B cell (primary cell): ENCODE measurements at regions not wholly inside any gene's neighbourhood (a gene's known extent, or its start where the extent isn't known, plus 50 kb on each side); places are given as distances from the start of the nearest gene placed in this dataset.

Experiments
- CTCF ChIP-seq: fragments of 200-600 bp; IDR thresholded peaks from one replicate; pipeline ENCODE4 v1.8.0; 2022; ENCODE audit warnings: antibody characterized with exemption, mild to moderate bottlenecking
- EZH2 ChIP-seq: IDR thresholded peaks from 2 replicates; pipeline ENCODE4 v1.6.1; 2012; ENCODE audit warnings: borderline replicate concordance, low read depth, mild to moderate bottlenecking, moderate library complexity, low read length; ENCODE audit not compliant: insufficient read depth, poor library complexity, severe bottlenecking

- TF ChIP-seq EZH2 (no peak), CTCF (no peak)
Observed at GRCh38 chr16:9257843-9258242, 166.4 kb downstream of the HAPSTR1 start.
